HCT116 (cell line): ENCODE measurements at regions not wholly inside any gene's neighbourhood (a gene's known extent, or its start where the extent isn't known, plus 50 kb on each side); places are given as distances from the start of the nearest gene placed in this dataset.

Source experiments
- ATAC-seq: fragments of 200-7000 bp; cut with Tn5 transposase; 2 replicates; pipeline ENCODE4 v1.9.1; 2020; ENCODE audit warnings: mild to moderate bottlenecking, moderate library complexity
- BruUV-seq: library from RNA; stranded (reverse); fragments of 400-500 nt; replicated peaks from 2 replicates; lab custom pipeline; 2021; lab: Mats Ljungman, UMichigan
- CTCF ChIA-PET: fragments of 300-600 bp; sonication (Branson Sonifier 250); formaldehyde crosslinking; loops from one replicate; lab custom pipeline; 2021; ENCODE audit warnings: antibody characterized with exemption; lab: Charles Lee
- POLR2A ChIA-PET: fragments of 300-600, 350-600 bp; sonication (Branson Sonifier 250); formaldehyde crosslinking; loops from one replicate; lab custom pipeline; 2021; ENCODE audit warnings: antibody characterized with exemption; lab: Charles Lee
- RAD21 ChIA-PET, 2 experiments: fragments of 300-600 bp; sonication (Branson Sonifier 250); formaldehyde crosslinking; loops; one replicate each; lab custom pipeline; 2023; ENCODE audit warnings: low total read pairs in 2 of 2; ENCODE audit not compliant: uncharacterized antibody in 2 of 2, unreplicated experiment in 2 of 2, low non-redundant PET in 1 of 2; lab: Charles Lee
- DNase-seq: peaks from one replicate; pipeline ENCODE4 v3.0.0-alpha.2; 2010; ENCODE audit warnings: low read depth, low spot score
- H2AFZ ChIP-seq: fragments of 200-600 bp; shearing (Covaris generic), sonication (generic); 2 replicates; pipeline ENCODE4 v1.6.1; 2017; ENCODE audit warnings: low read depth, mixed run types, mixed read lengths, antibody characterized with exemption, low read length; ENCODE audit not compliant: poor library complexity, severe bottlenecking
- H3K27ac ChIP-seq: 2 replicates; pipeline ENCODE4 v1.5.1; 2012; ENCODE audit warnings: low read depth, low read length
- H3K27me3 ChIP-seq: fragments of 200-600 bp; sonication (generic); 2 replicates; pipeline ENCODE4 v1.6.1; 2016; ENCODE audit warnings: mixed run types, low read length, mixed read lengths; ENCODE audit not compliant: insufficient read depth
- H3K36me3 ChIP-seq, 2 experiments: fragments of 200-500 bp in 1 of 2; fragments of 200-600 bp in 1 of 2; sonication (Bioruptor generic) in 1 of 2; sonication (generic) in 1 of 2; 2 replicates each; pipeline versions ENCODE4 v1.5.1 to v1.6.1; 2014 to 2016; ENCODE audit warnings: low read length in 2 of 2, inconsistent platforms in 1 of 2, mixed read lengths in 1 of 2, mixed run types in 1 of 2; ENCODE audit not compliant: insufficient read depth in 2 of 2, control insufficient read depth in 1 of 2
- H3K4me1 ChIP-seq, 2 experiments: fragments of 200-600 bp in 1 of 2; sonication (generic) in 1 of 2; 2 replicates each; pipeline versions ENCODE4 v1.5.1 to v1.6.1; 2012 to 2017; ENCODE audit warnings: low read length in 2 of 2, inconsistent platforms in 1 of 2, mild to moderate bottlenecking in 1 of 2, mixed read lengths in 1 of 2, mixed run types in 1 of 2, moderate library complexity in 1 of 2; ENCODE audit not compliant: insufficient read depth in 2 of 2, control insufficient read depth in 1 of 2
- H3K4me2 ChIP-seq: fragments of 200-600 bp; sonication (generic); 2 replicates; pipeline ENCODE4 v1.6.1; 2017; ENCODE audit warnings: mixed run types, low read length, mixed read lengths
- H3K4me3 ChIP-seq, 2 experiments: fragments of 200-600 bp in 1 of 2; sonication (generic) in 1 of 2; replicated peaks in 1 of 2; 2 replicates each; pipeline ENCODE4 v1.5.1; 2011 to 2016; ENCODE audit warnings: low read length in 2 of 2, control low read depth in 1 of 2, low read depth in 1 of 2, mild to moderate bottlenecking in 1 of 2, mixed read lengths in 1 of 2, mixed run types in 1 of 2
- H3K79me2 ChIP-seq: fragments of 200-600 bp; sonication (generic); 2 replicates; pipeline ENCODE4 v1.6.1; 2017; ENCODE audit warnings: mild to moderate bottlenecking, mixed run types, low read length, moderate library complexity, mixed read lengths; ENCODE audit not compliant: insufficient read depth
- H3K9ac ChIP-seq: fragments of 200-600 bp; sonication (generic); 2 replicates; pipeline ENCODE4 v1.6.1; 2016; ENCODE audit warnings: low read length, mixed read lengths
- H3K9me2 ChIP-seq: fragments of 200-600 bp; sonication (generic), shearing (Covaris generic); 2 replicates; pipeline ENCODE4 v1.6.1; 2017; ENCODE audit warnings: mixed run types, mild to moderate bottlenecking, moderate library complexity; ENCODE audit not compliant: insufficient read depth
- H3K9me3 ChIP-seq, 2 experiments: fragments of 200-500 bp in 1 of 2; fragments of 200-600 bp in 1 of 2; sonication (Bioruptor generic) in 1 of 2; sonication (generic) in 1 of 2; 2 replicates each; pipeline ENCODE4 v1.6.1; 2014 to 2017; ENCODE audit warnings: low read length in 2 of 2, mixed read lengths in 2 of 2, inconsistent platforms in 1 of 2, low read depth in 1 of 2, mild to moderate bottlenecking in 1 of 2, mixed run types in 1 of 2, moderate library complexity in 1 of 2; ENCODE audit not compliant: control insufficient read depth in 1 of 2, insufficient read depth in 1 of 2
- H4K20me1 ChIP-seq: fragments of 200-600 bp; sonication (generic), shearing (Covaris generic); 2 replicates; pipeline ENCODE4 v1.6.1; 2017; ENCODE audit warnings: mixed run types, mild to moderate bottlenecking, moderate library complexity; ENCODE audit not compliant: insufficient read depth
- CBX3 ChIP-seq: IDR thresholded peaks from 2 replicates; pipeline ENCODE4 v1.6.1; 2012; ENCODE audit warnings: low read depth
- CEBPB ChIP-seq: IDR thresholded peaks from 2 replicates; pipeline ENCODE4 v1.6.1; 2012; ENCODE audit warnings: low read depth
- EGR1 ChIP-seq: IDR thresholded peaks from 2 replicates; pipeline ENCODE4 v1.6.1; 2012; ENCODE audit warnings: low read depth
- ELF1 ChIP-seq: IDR thresholded peaks from 2 replicates; pipeline ENCODE4 v1.6.1; 2012; ENCODE audit warnings: low read depth, borderline replicate concordance
- EZH2 ChIP-seq: fragments of 200-600 bp; sonication (generic); IDR thresholded peaks from 2 replicates; pipeline ENCODE4 v1.6.1; 2017; ENCODE audit warnings: antibody characterized with exemption, mixed run types
- EZH2phosphoT487 ChIP-seq: fragments of 200-600 bp; IDR thresholded peaks from 2 replicates; pipeline ENCODE4 v1.6.1; 2018; ENCODE audit warnings: antibody characterized with exemption, borderline replicate concordance
- FOSL1 ChIP-seq: IDR thresholded peaks from 2 replicates; pipeline ENCODE4 v1.6.1; 2012; ENCODE audit warnings: low read depth
- JUND ChIP-seq: IDR thresholded peaks from 2 replicates; pipeline ENCODE4 v1.6.1; 2012
- MAX ChIP-seq: IDR thresholded peaks from 2 replicates; pipeline ENCODE4 v1.6.1; 2012
- POLR2A ChIP-seq: IDR thresholded peaks from 2 replicates; pipeline ENCODE4 v1.7.0; 2011; ENCODE audit warnings: borderline replicate concordance; ENCODE audit not compliant: insufficient read depth, insufficient read length; ENCODE audit errors: extremely low read depth
- POLR2AphosphoS5 ChIP-seq: IDR thresholded peaks from 2 replicates; pipeline ENCODE4 v1.6.1; 2011; ENCODE audit warnings: mild to moderate bottlenecking, low read depth, low read length, moderate library complexity
- RAD21 ChIP-seq: IDR thresholded peaks from 2 replicates; pipeline ENCODE4 v1.6.1; 2012; ENCODE audit warnings: low read depth, mild to moderate bottlenecking
- SIN3A ChIP-seq: IDR thresholded peaks from 2 replicates; pipeline ENCODE4 v1.6.1; 2012; ENCODE audit warnings: low read depth
- SP1 ChIP-seq: IDR thresholded peaks from 2 replicates; pipeline ENCODE4 v1.6.1; 2012; ENCODE audit warnings: low read depth
- SRF ChIP-seq: IDR thresholded peaks from 2 replicates; pipeline ENCODE4 v1.6.1; 2012; ENCODE audit warnings: low read depth
- ZFX ChIP-seq: fragments of 450-650 bp; IDR thresholded peaks from 2 replicates; pipeline ENCODE4 v1.6.1; 2017
- ZNF274 ChIP-seq: fragments of 200-500 bp; sonication (Bioruptor generic); IDR thresholded peaks from 2 replicates; pipeline ENCODE4 v1.6.1; 2014; ENCODE audit warnings: mild to moderate bottlenecking, low read depth, low read length, inconsistent platforms
- intact Hi-C: fragments of 100-400 bp; cut with micrococcal nuclease; formaldehyde crosslinking; loops from 2 replicates; pipeline ENCODE4 v1.10.0; 2022
- TF ChIP-seq, protein P1 (sequence below): IDR thresholded peaks from 2 replicates; pipeline ENCODE4 v1.6.1; 2011; ENCODE audit warnings: mild to moderate bottlenecking, low read length, moderate library complexity; ENCODE audit not compliant: insufficient replicate concordance; ENCODE audit errors: extremely low read depth
- TF ChIP-seq, protein P2 (sequence below): IDR thresholded peaks from 2 replicates; pipeline ENCODE4 v1.6.1; 2012
- TF ChIP-seq, protein P3 (sequence below): IDR thresholded peaks from 2 replicates; pipeline ENCODE4 v1.6.1; 2012; ENCODE audit warnings: low read depth

DNA sequence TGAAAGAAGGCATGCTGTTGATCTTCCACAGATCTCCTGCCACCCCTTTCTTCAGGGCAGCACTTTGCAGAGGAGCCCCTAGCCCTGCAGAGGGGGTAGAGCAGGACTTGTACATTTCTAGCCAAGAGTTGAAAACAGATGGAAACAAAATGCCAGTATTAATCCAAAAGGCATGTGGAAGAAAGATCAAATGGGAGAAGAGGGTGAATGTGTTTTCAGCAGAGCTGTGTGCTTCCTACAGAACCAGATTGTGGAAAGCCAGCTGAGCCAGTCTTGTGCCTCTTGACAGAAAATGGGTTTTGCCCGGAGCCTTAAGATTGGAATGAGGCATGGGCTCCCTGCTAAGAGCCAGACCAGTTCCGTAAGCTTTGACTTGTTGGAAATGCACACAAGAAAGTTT lies 105.2 kb upstream of the TSPAN2 start:
- ATAC-seq: no peak
- H4K20me1 ChIP-seq: no peaks in the 10 kb centered on the region
- no TSS peak for BruUV-seq
- H3K27me3 ChIP-seq: no peaks in the 10 kb centered on the region
- intact Hi-C loops: no loop called here
- DNase-seq: no peak
- ChIA-PET RAD21 (no interaction called here), POLR2A (no interaction called here), CTCF (interaction anchor here (0.6 kb wide), 1 partner anchor 52 kb away, joined by 3 read pairs; no protein-coding TSS in a partner anchor)
- no peak overlapping the region for H2AFZ ChIP-seq
- H3K4me1 ChIP-seq: peaks cover 6 to 32% of the 10 kb centered on the region in 2 experiments; a peak in 3 of 4 replicates
- H3K4me2 ChIP-seq: no peak overlapping the region
- no peak overlapping the region for H3K4me3 ChIP-seq
- TF ChIP-seq SP1: no peak
- TF ChIP-seq CEBPB: no peak
- TF ChIP-seq FOSL1: no peak
- no peak for TF ChIP-seq POLR2AphosphoS5
- no peak for TF ChIP-seq SIN3A
- TF ChIP-seq SRF: no peak
- TF ChIP-seq MAX: no peak
- no peak for TF ChIP-seq ELF1
- no peak for TF ChIP-seq JUND
- TF ChIP-seq EGR1: no peak
- TF ChIP-seq ZNF274: no peak
- TF ChIP-seq, protein P1, sequence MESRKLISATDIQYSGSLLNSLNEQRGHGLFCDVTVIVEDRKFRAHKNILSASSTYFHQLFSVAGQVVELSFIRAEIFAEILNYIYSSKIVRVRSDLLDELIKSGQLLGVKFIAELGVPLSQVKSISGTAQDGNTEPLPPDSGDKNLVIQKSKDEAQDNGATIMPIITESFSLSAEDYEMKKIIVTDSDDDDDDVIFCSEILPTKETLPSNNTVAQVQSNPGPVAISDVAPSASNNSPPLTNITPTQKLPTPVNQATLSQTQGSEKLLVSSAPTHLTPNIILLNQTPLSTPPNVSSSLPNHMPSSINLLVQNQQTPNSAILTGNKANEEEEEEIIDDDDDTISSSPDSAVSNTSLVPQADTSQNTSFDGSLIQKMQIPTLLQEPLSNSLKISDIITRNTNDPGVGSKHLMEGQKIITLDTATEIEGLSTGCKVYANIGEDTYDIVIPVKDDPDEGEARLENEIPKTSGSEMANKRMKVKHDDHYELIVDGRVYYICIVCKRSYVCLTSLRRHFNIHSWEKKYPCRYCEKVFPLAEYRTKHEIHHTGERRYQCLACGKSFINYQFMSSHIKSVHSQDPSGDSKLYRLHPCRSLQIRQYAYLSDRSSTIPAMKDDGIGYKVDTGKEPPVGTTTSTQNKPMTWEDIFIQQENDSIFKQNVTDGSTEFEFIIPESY: no peak
- no peak for TF ChIP-seq ZFX
- no peak for TF ChIP-seq EZH2
- no peak for TF ChIP-seq RAD21
- no peak for TF ChIP-seq POLR2A
- TF ChIP-seq, protein P2, sequence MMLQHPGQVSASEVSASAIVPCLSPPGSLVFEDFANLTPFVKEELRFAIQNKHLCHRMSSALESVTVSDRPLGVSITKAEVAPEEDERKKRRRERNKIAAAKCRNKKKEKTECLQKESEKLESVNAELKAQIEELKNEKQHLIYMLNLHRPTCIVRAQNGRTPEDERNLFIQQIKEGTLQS: no peak
- TF ChIP-seq EZH2phosphoT487: no peak
- TF ChIP-seq, protein P3, sequence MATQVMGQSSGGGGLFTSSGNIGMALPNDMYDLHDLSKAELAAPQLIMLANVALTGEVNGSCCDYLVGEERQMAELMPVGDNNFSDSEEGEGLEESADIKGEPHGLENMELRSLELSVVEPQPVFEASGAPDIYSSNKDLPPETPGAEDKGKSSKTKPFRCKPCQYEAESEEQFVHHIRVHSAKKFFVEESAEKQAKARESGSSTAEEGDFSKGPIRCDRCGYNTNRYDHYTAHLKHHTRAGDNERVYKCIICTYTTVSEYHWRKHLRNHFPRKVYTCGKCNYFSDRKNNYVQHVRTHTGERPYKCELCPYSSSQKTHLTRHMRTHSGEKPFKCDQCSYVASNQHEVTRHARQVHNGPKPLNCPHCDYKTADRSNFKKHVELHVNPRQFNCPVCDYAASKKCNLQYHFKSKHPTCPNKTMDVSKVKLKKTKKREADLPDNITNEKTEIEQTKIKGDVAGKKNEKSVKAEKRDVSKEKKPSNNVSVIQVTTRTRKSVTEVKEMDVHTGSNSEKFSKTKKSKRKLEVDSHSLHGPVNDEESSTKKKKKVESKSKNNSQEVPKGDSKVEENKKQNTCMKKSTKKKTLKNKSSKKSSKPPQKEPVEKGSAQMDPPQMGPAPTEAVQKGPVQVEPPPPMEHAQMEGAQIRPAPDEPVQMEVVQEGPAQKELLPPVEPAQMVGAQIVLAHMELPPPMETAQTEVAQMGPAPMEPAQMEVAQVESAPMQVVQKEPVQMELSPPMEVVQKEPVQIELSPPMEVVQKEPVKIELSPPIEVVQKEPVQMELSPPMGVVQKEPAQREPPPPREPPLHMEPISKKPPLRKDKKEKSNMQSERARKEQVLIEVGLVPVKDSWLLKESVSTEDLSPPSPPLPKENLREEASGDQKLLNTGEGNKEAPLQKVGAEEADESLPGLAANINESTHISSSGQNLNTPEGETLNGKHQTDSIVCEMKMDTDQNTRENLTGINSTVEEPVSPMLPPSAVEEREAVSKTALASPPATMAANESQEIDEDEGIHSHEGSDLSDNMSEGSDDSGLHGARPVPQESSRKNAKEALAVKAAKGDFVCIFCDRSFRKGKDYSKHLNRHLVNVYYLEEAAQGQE: no peak
- no peak for TF ChIP-seq CBX3
- TF ChIP-seq, all 23 proteins: peak for 0
- no peaks in the 10 kb centered on the region for H3K79me2 ChIP-seq
- H3K9me2 ChIP-seq: no peaks in the 10 kb centered on the region
- no peaks in the 10 kb centered on the region for H3K36me3 ChIP-seq
- H3K9me3 ChIP-seq: no peaks in the 10 kb centered on the region
- H3K9ac ChIP-seq: no peak overlapping the region
- no peak overlapping the region for H3K27ac ChIP-seq
